ENCODE measurements at regions not wholly inside any gene's neighbourhood (a gene's known extent, or its start where the extent isn't known, plus 50 kb on each side); places are given as distances from the start of the nearest gene placed in this dataset.

- no peak for TF ChIP-seq CTCF (IDR thresholded peaks at IDR 0.05)
- H3K27ac ChIP-seq: no peak overlapping the region
- intact Hi-C loops (cut with DNase I): no loop called here
- H3K9me3 ChIP-seq: no peaks in the 10 kb centered on the region
- no peak for DNase-seq (ENCODE audit: low spot score in 2 of 2)
- no peaks in the 10 kb centered on the region for H3K27me3 ChIP-seq
- H3K36me3 ChIP-seq: no peaks in the 10 kb centered on the region
- no peaks in the 10 kb centered on the region for H3K4me1 ChIP-seq
- no peak overlapping the region for H3K4me3 ChIP-seq
Observed at GRCh38 chr15:47824147-47824546, 106.8 kb downstream of the SEMA6D start.

GRCh38 chr15:47829667-47830066, 112.4 kb downstream of the SEMA6D start:
- intact Hi-C loops (cut with DNase I): no loop called here
- Histone ChIP-seq H3K27me3 (no peaks in the 10 kb centered on the region), H3K27ac (no peak overlapping the region), H3K9me3 (no peaks in the 10 kb centered on the region), H3K4me1 (no peaks in the 10 kb centered on the region), H3K36me3 (no peaks in the 10 kb centered on the region), H3K4me3 (no peak overlapping the region)
- DNase-seq (ENCODE audit: low spot score in 2 of 2): no peak
- no peak for TF ChIP-seq CTCF (IDR thresholded peaks at IDR 0.05)

GRCh38 chr15:47834093-47834492, 116.8 kb downstream of the SEMA6D start:
- no peak overlapping the region for H3K4me3 ChIP-seq
- intact Hi-C loops (cut with DNase I): no loop called here
- DNase-seq (ENCODE audit: low spot score in 2 of 2): no peak
- H3K9me3 ChIP-seq: no peaks in the 10 kb centered on the region
- no peaks in the 10 kb centered on the region for H3K36me3 ChIP-seq
- no peaks in the 10 kb centered on the region for H3K4me1 ChIP-seq
- TF ChIP-seq CTCF (IDR thresholded peaks at IDR 0.05): no peak
- H3K27ac ChIP-seq: no peak overlapping the region
- H3K27me3 ChIP-seq: no peaks in the 10 kb centered on the region

- DNase-seq (ENCODE audit: low spot score in 2 of 2): no peak
- Histone ChIP-seq H3K9me3 (no peaks in the 10 kb centered on the region), H3K36me3 (no peaks in the 10 kb centered on the region), H3K27ac (no peak overlapping the region), H3K27me3 (no peaks in the 10 kb centered on the region), H3K4me3 (no peak overlapping the region), H3K4me1 (no peaks in the 10 kb centered on the region)
- intact Hi-C loops (cut with DNase I): no loop called here
- TF ChIP-seq CTCF (IDR thresholded peaks at IDR 0.05): no peak
Observed at GRCh38 chr15:47839233-47839825, 122.0 kb downstream of the SEMA6D start.

- DNase-seq (ENCODE audit: low spot score in 2 of 2): no peak
- Histone ChIP-seq H3K4me3 (no peak overlapping the region), H3K4me1 (no peaks in the 10 kb centered on the region), H3K27me3 (no peaks in the 10 kb centered on the region), H3K36me3 (no peaks in the 10 kb centered on the region), H3K9me3 (no peaks in the 10 kb centered on the region), H3K27ac (no peak overlapping the region)
- no peak for TF ChIP-seq CTCF (IDR thresholded peaks at IDR 0.05)
- intact Hi-C loops (cut with DNase I): no loop called here
Observed at GRCh38 chr15:47843124-47843663, 125.9 kb downstream of the SEMA6D start.

- Histone ChIP-seq H3K9me3 (no peaks in the 10 kb centered on the region), H3K4me1 (no peaks in the 10 kb centered on the region), H3K36me3 (no peaks in the 10 kb centered on the region), H3K27ac (no peak overlapping the region), H3K27me3 (no peaks in the 10 kb centered on the region), H3K4me3 (no peak overlapping the region)
- no peak for TF ChIP-seq CTCF (IDR thresholded peaks at IDR 0.05)
- DNase-seq (ENCODE audit: low spot score in 2 of 2): no peak
- intact Hi-C loops (cut with DNase I): no loop called here
Observed at GRCh38 chr15:47844437-47844836, 127.1 kb downstream of the SEMA6D start.

Measured in ascending aorta (tissue), 2 donors.